Astrocyte of the spinal cord (primary cell): ENCODE measurements at regions not wholly inside any gene's neighbourhood (a gene's known extent, or its start where the extent isn't known, plus 50 kb on each side); places are given as distances from the start of the nearest gene placed in this dataset.

Experiments used
- DNase-seq: peaks from one replicate; pipeline ENCODE4 v3.0.0; 2011; ENCODE audit warnings: low read depth, low spot score
- H3K4me3 ChIP-seq: 2 replicates; pipeline ENCODE4 v1.5.1; 2011; ENCODE audit warnings: low read depth, mild to moderate bottlenecking, low read length, moderate library complexity
- CTCF ChIP-seq: IDR thresholded peaks from 2 replicates; pipeline ENCODE4 v1.5.1; 2012; ENCODE audit warnings: low read depth, mild to moderate bottlenecking, low read length, inconsistent platforms
- in situ Hi-C: cut with HindIII; loops from 2 replicates; pipeline ENCODE4 v1.10.0; 2017; ENCODE audit warnings: low sequenced_read_pairs

- TF ChIP-seq CTCF = no peak
- no peak for DNase-seq
- in situ Hi-C loops = no loop called here
- no peak overlapping the region for H3K4me3 ChIP-seq
Measured at GRCh38 chr2:153179808-153180207, 298.8 kb downstream of the RPRM start.

DNA sequence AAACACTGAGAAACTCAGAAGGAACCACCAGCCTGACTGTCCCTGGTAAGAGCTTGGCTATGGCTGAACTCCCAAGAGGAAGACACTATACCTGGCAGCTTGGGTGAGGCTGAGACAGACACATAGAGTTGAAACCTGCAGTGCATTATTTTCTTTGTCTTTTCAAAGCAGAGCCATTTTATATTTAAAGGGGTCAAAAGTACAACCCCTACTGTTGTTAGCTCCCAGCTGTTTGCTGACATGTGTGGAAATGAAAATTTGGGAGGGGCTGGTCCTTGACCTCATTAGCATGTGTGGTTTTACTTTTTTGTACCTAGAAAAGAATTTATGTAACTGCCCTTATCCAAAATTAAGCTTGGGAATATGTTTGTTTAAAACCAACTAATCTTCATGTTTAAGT is 309.0 kb downstream of the RPRM start:
- DNase-seq = no peak
- H3K4me3 ChIP-seq = no peak overlapping the region
- in situ Hi-C loops = no loop called here
- TF ChIP-seq CTCF = no peak

- no peak for DNase-seq
- no peak for TF ChIP-seq CTCF
- no peak overlapping the region for H3K4me3 ChIP-seq
- in situ Hi-C loops = no loop called here
Measured at GRCh38 chr2:153165021-153165420, 313.5 kb downstream of the RPRM start.

DNA sequence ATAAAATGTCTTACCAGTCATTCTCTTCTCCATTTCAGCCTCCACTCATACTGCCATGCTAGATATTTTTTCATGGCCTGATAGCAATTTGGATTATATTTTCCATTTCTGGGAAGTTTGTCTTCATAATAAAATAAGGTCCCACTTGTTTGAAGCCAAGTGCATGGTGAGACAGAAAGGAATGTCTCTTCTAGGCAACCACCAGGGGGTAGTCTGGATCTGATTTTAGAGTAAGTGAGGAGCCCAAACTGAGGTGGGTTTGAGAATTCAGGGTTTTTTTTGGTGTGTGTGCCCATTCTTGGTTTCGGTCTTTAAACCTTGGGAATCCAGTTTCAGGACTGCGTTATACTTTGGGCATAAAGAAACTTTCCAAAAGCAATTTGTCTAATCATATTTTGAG is 315.5 kb downstream of the RPRM start:
- in situ Hi-C loops = no loop called here
- H3K4me3 ChIP-seq = no peak overlapping the region
- TF ChIP-seq CTCF = peak; percentile 43
- peak; percentile 30 for DNase-seq

DNA sequence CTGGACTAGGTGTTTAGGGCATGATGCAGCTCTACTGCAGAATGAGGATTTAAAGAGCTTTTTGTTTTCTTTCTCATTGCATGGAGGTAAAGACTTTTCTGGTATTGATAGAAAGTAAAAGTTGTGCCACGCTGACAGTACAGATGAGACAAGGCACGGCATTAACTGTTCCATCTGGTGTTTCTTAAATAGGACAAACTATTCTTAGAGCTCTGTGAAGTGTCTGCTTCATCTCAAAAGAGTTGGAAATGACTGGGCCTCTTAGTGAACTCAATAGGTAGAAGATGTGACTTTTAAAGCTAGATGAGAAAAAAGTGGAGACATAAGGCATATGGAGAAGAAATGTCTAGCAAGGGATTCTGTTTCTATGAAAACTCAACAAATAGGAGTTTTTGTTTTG is 321.8 kb downstream of the RPRM start:
- TF ChIP-seq CTCF = no peak
- in situ Hi-C loops = no loop called here
- no peak for DNase-seq
- H3K4me3 ChIP-seq = no peak overlapping the region

GRCh38 chr2:153152036-153152435 is 326.5 kb downstream of the RPRM start:
- H3K4me3 ChIP-seq = no peak overlapping the region
- in situ Hi-C loops = no loop called here
- DNase-seq = no peak
- TF ChIP-seq CTCF = no peak

DNA sequence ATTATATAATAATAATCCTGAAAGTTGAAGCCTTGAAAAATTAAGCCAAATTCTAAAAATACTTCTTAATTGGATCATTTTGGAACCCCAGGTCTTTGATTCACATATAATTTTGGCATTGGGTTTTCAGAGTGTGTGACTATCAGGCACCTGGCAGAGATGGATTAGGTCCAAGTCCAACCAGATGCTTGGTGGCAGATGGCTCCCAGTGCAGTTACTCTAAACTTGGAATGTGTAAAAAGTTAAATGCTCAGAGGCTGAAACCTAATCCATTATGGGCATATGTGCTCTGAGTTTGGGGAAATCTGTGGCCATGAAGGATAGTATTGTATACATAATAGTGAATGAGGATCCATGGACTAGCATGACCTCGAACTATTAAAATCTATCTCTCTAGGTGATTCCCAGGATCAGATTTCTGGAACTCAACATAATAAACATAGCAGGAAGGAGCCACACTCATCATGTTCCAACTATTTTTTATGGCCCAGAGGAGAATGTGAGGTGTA is 333.0 kb downstream of the RPRM start:
- TF ChIP-seq CTCF = no peak
- no peak for DNase-seq
- no peak overlapping the region for H3K4me3 ChIP-seq
- in situ Hi-C loops = no loop called here
